H1 (cell line): ENCODE measurements at regions not wholly inside any gene's neighbourhood (a gene's known extent, or its start where the extent isn't known, plus 50 kb on each side); places are given as distances from the start of the nearest gene placed in this dataset.

Experiments used
- CTCF ChIA-PET: fragments of 300-600 bp; sonication (Branson Sonifier 250); formaldehyde crosslinking; loops from one replicate; lab custom pipeline; 2021; ENCODE audit not compliant: partially characterized antibody; lab: Charles Lee
- POLR2A ChIA-PET: fragments of 300-600 bp; sonication (Branson Sonifier 250); formaldehyde crosslinking; loops from one replicate; lab custom pipeline; 2021; ENCODE audit warnings: inconsistent platforms; ENCODE audit not compliant: partially characterized antibody; lab: Charles Lee
- DNase-seq, 2 experiments: peaks; one replicate each; pipeline versions ENCODE4 v3.0.0 to v3.0.0-alpha.2; 2010 to 2022; ENCODE audit warnings: low spot score in 2 of 2, low read depth in 1 of 2, mixed read lengths in 1 of 2
- FAIRE-seq: peaks from 2 replicates; lab custom pipeline; 2011; peaks lifted over from hg19 to GRCh38; lab: Jason Lieb, UNC
- H2AFZ ChIP-seq: 2 replicates; pipeline ENCODE4 v1.8.1; 2012; ENCODE audit warnings: low read length, inconsistent platforms
- H2AK5ac ChIP-seq: 2 replicates; pipeline ENCODE4 v1.6.1; 2013; ENCODE audit warnings: low read depth, low read length
- H2BK120ac ChIP-seq: replicated peaks from 2 replicates; pipeline ENCODE3; 2013; ENCODE audit warnings: low read depth, low read length, inconsistent platforms
- H2BK12ac ChIP-seq: 2 replicates; pipeline ENCODE4 v1.6.1; 2013; ENCODE audit warnings: low read depth, low read length
- H2BK15ac ChIP-seq: 2 replicates; pipeline ENCODE4 v1.6.1; 2013; ENCODE audit warnings: low read length
- H2BK20ac ChIP-seq: 2 replicates; pipeline ENCODE4 v1.6.1; 2013; ENCODE audit warnings: low read length
- H2BK5ac ChIP-seq: 2 replicates; pipeline ENCODE4 v1.6.1; 2013; ENCODE audit warnings: low read depth, low read length
- H3K14ac ChIP-seq: 2 replicates; pipeline ENCODE4 v1.6.1; 2013; ENCODE audit warnings: inconsistent platforms; ENCODE audit not compliant: insufficient read length
- H3K18ac ChIP-seq: 2 replicates; pipeline ENCODE4 v1.6.1; 2013; ENCODE audit warnings: low read length; ENCODE audit errors: extremely low read depth
- H3K23ac ChIP-seq: 2 replicates; pipeline ENCODE4 v1.6.1; 2013; ENCODE audit warnings: inconsistent platforms; ENCODE audit not compliant: insufficient read length
- H3K23me2 ChIP-seq: 2 replicates; pipeline ENCODE4 v1.6.1; 2013; ENCODE audit warnings: low read depth, low read length
- H3K27ac ChIP-seq: 2 replicates; pipeline ENCODE4 v1.6.1; 2011; ENCODE audit warnings: low read depth, low read length, inconsistent platforms
- H3K27me3 ChIP-seq, 4 experiments: replicated peaks in 1 of 4; 1 replicate in 1 of 4; 2 replicates in 3 of 4; pipeline versions ENCODE4 v1.6.1 to v1.8.1; 2011 to 2013; ENCODE audit warnings: low read length in 3 of 4, mild to moderate bottlenecking in 3 of 4, inconsistent platforms in 2 of 4, mixed read lengths in 2 of 4, moderate library complexity in 1 of 4; ENCODE audit not compliant: control insufficient read depth in 3 of 4, insufficient read depth in 3 of 4; ENCODE audit errors: extremely low read depth in 1 of 4
- H3K36me3 ChIP-seq, 4 experiments: 2 replicates each; pipeline versions ENCODE4 v1.6.1 to v1.8.1; 2011 to 2013; ENCODE audit warnings: mild to moderate bottlenecking in 4 of 4, low read length in 3 of 4, moderate library complexity in 2 of 4, control low read depth in 1 of 4, inconsistent platforms in 1 of 4; ENCODE audit not compliant: insufficient read depth in 4 of 4, control insufficient read depth in 2 of 4
- H3K4ac ChIP-seq: replicated peaks from 2 replicates; pipeline ENCODE3; 2013; ENCODE audit warnings: low read length, low read depth, mixed read lengths, inconsistent platforms; ENCODE audit not compliant: insufficient read length
- H3K4me1 ChIP-seq, 4 experiments: replicated peaks in 1 of 4; 1 replicate in 1 of 4; 2 replicates in 3 of 4; pipeline versions ENCODE4 v1.6.1 to v1.8.1; 2011 to 2013; ENCODE audit warnings: low read length in 3 of 4, inconsistent platforms in 2 of 4, mixed read lengths in 1 of 4; ENCODE audit not compliant: insufficient read depth in 4 of 4, control insufficient read depth in 3 of 4
- H3K4me2 ChIP-seq, 2 experiments: 2 replicates each; pipeline versions ENCODE4 v1.6.1 to v1.8.1; 2011 to 2013; ENCODE audit warnings: low read depth in 2 of 2, low read length in 2 of 2, control low read depth in 1 of 2, inconsistent platforms in 1 of 2, mild to moderate bottlenecking in 1 of 2; ENCODE audit not compliant: insufficient read depth in 1 of 2
- H3K4me3 ChIP-seq, 4 experiments: fragments of 200-600, 300-600 bp in 1 of 4; sonication (generic), shearing (Covaris generic), sonication (Bioruptor Twin) in 1 of 4; 2 replicates each; pipeline versions ENCODE4 v1.5.1 to v1.8.1; 2011 to 2016; ENCODE audit warnings: low read length in 4 of 4, low read depth in 3 of 4, control low read depth in 2 of 4, inconsistent platforms in 2 of 4, mild to moderate bottlenecking in 2 of 4, mixed read lengths in 1 of 4, moderate library complexity in 1 of 4; ENCODE audit not compliant: insufficient read depth in 2 of 4; ENCODE audit errors: extremely low read depth in 1 of 4
- H3K56ac ChIP-seq: replicated peaks from 2 replicates; pipeline ENCODE3; 2013; ENCODE audit warnings: low read depth, mild to moderate bottlenecking, mixed read lengths, low read length, inconsistent platforms; ENCODE audit not compliant: insufficient read length
- H3K79me1 ChIP-seq: 2 replicates; pipeline ENCODE4 v1.6.1; 2013; ENCODE audit warnings: low read depth, low read length, control low read depth
- H3K79me2 ChIP-seq, 2 experiments: 2 replicates each; pipeline versions ENCODE4 v1.6.1 to v1.8.1; 2012 to 2013; ENCODE audit warnings: low read length in 2 of 2, mild to moderate bottlenecking in 2 of 2, inconsistent platforms in 1 of 2; ENCODE audit not compliant: insufficient read depth in 2 of 2, control insufficient read depth in 1 of 2
- H3K9ac ChIP-seq, 4 experiments: replicated peaks in 1 of 4; 1 replicate in 1 of 4; 2 replicates in 3 of 4; pipeline versions ENCODE4 v1.6.1 to v1.8.1; 2011 to 2013; ENCODE audit warnings: low read depth in 3 of 4, low read length in 3 of 4, control low read depth in 2 of 4, mild to moderate bottlenecking in 2 of 4, moderate library complexity in 2 of 4, inconsistent platforms in 1 of 4; ENCODE audit errors: extremely low read depth in 1 of 4
- H3K9me3 ChIP-seq, 2 experiments: 2 replicates each; pipeline versions ENCODE4 v1.6.1 to v1.8.1; 2012 to 2013; ENCODE audit warnings: mild to moderate bottlenecking in 2 of 2, moderate library complexity in 2 of 2, control low read depth in 1 of 2, inconsistent platforms in 1 of 2, low read depth in 1 of 2, low read length in 1 of 2, mixed read lengths in 1 of 2; ENCODE audit not compliant: insufficient read depth in 2 of 2
- H4K20me1 ChIP-seq, 2 experiments: replicated peaks in 1 of 2; 2 replicates each; pipeline versions ENCODE3 to v1.8.1; 2011 to 2013; ENCODE audit warnings: inconsistent platforms in 2 of 2, low read length in 2 of 2, mild to moderate bottlenecking in 1 of 2; ENCODE audit not compliant: insufficient read depth in 2 of 2, control insufficient read depth in 1 of 2
- H4K5ac ChIP-seq: 2 replicates; pipeline ENCODE4 v1.6.1; 2013; ENCODE audit warnings: low read length, low read depth, mixed read lengths, inconsistent platforms; ENCODE audit not compliant: insufficient read length
- H4K8ac ChIP-seq: 2 replicates; pipeline ENCODE4 v1.8.0; 2013; ENCODE audit warnings: mild to moderate bottlenecking, moderate library complexity, low read length, inconsistent platforms; ENCODE audit not compliant: insufficient read depth; ENCODE audit errors: extremely low read depth
- H4K91ac ChIP-seq: replicated peaks from 2 replicates; pipeline ENCODE3; 2013; ENCODE audit warnings: low read length, mixed read lengths, inconsistent platforms; ENCODE audit not compliant: insufficient read length
- CHD2 ChIP-seq: IDR thresholded peaks from 2 replicates; pipeline ENCODE4 v1.6.1; 2012; ENCODE audit warnings: low read length, improper control_type of control experiment
- EP300 ChIP-seq, 2 experiments: IDR thresholded peaks; 1 replicate in 1 of 2; 2 replicates in 1 of 2; pipeline ENCODE4 v1.6.1; 2011 to 2012; ENCODE audit warnings: low read depth in 2 of 2, low read length in 2 of 2, mild to moderate bottlenecking in 2 of 2, borderline replicate concordance in 1 of 2, inconsistent platforms in 1 of 2, moderate library complexity in 1 of 2
- MAX ChIP-seq: IDR thresholded peaks from 2 replicates; pipeline ENCODE4 v1.6.1; 2012; ENCODE audit warnings: inconsistent platforms
- WGBS, 2 experiments: shearing (Covaris generic) in 1 of 2; methylation state at CpG; one replicate each; pipeline versions ENCODE4 v1.1.6 to v1.1.7; 2013 to 2015; ENCODE audit warnings: low lambda C conversion rate in 2 of 2, mixed read lengths in 2 of 2, inconsistent platforms in 1 of 2, low coverage in 1 of 2, missing lambda C conversion rate in 1 of 2; ENCODE audit not compliant: insufficient replicate concordance in 2 of 2, insufficient coverage in 1 of 2, insufficient read length in 1 of 2; ENCODE audit errors: extremely low coverage in 1 of 2, missing lambda C conversion rate in 1 of 2; 5-methylcytosine and 5-hydroxymethylcytosine counted together

GRCh38 chr22:48104102-48104738, 1341.8 kb downstream of the TBC1D22A start:
- no peak overlapping the region for H4K8ac ChIP-seq
- FAIRE-seq (no peak), DNase-seq (no peak)
- H4K91ac ChIP-seq = no peak overlapping the region
- no peaks in the 10 kb centered on the region; a peak in 1 of 7 replicates for H3K4me1 ChIP-seq
- H3K4me3 ChIP-seq = no peak overlapping the region
- H2BK15ac ChIP-seq = no peak overlapping the region
- no peaks in the 10 kb centered on the region for H3K79me2 ChIP-seq
- TF ChIP-seq CHD2 (no peak), EP300 (IDR thresholded peaks at IDR 0.05; ENCODE audit: borderline replicate concordance in 1 of 2, low read depth in 2 of 2, low read length in 2 of 2) (no peak), MAX (no peak)
- no peaks in the 10 kb centered on the region for H3K23me2 ChIP-seq
- H3K4ac ChIP-seq = no peak overlapping the region
- H2BK20ac ChIP-seq = no peak overlapping the region
- no peak overlapping the region for H2AK5ac ChIP-seq
- H3K9me3 ChIP-seq = peaks cover 5% of the 10 kb centered on the region in 2 experiments
- no peaks in the 10 kb centered on the region for H3K79me1 ChIP-seq
- H3K27ac ChIP-seq = no peak overlapping the region
- no peak overlapping the region for H3K18ac ChIP-seq
- H3K56ac ChIP-seq = no peak overlapping the region
- no peaks in the 10 kb centered on the region for H4K20me1 ChIP-seq
- H3K27me3 ChIP-seq = no peaks in the 10 kb centered on the region
- no peak overlapping the region for H2AFZ ChIP-seq
- H3K9ac ChIP-seq = no peak overlapping the region
- H3K4me2 ChIP-seq = no peak overlapping the region
- H2BK120ac ChIP-seq = no peak overlapping the region
- no peak overlapping the region for H4K5ac ChIP-seq
- no peak overlapping the region for H3K23ac ChIP-seq
- 94% methylated on average over 18 of the region's 18 CpGs; no CpG with 5 or more reads in 1 of the 2 experiments for whole genome bisulfite sequencing, 2 experiments
- ChIA-PET CTCF (interaction anchor here (0.9 kb wide), 1 partner anchor 16 kb away, joined by 3 read pairs; no protein-coding TSS in a partner anchor), POLR2A (no interaction called here)
- H2BK5ac ChIP-seq = no peak overlapping the region
- no peaks in the 10 kb centered on the region for H3K36me3 ChIP-seq
- H2BK12ac ChIP-seq = no peak overlapping the region
- no peak overlapping the region for H3K14ac ChIP-seq
